ENCODE measurements at regions not wholly inside any gene's neighbourhood (a gene's known extent, or its start where the extent isn't known, plus 50 kb on each side); places are given as distances from the start of the nearest gene placed in this dataset.

GRCh38 chr1:30412241-30413110, 310.9 kb downstream of the MATN1 start:
- ChIA-PET CTCF (no interaction called here), POLR2A (no interaction called here)
- TF ChIP-seq SUZ12 (IDR thresholded peaks at IDR 0.05): no peak
- no peak for TF ChIP-seq SP1 (IDR thresholded peaks at IDR 0.05)
- no peak for TF ChIP-seq LEF1 (IDR thresholded peaks at IDR 0.05; ENCODE audit: borderline replicate concordance)
- TF ChIP-seq CTBP1 (IDR thresholded peaks at IDR 0.05; ENCODE audit: borderline replicate concordance): no peak
- TF ChIP-seq TARDBP (IDR thresholded peaks at IDR 0.05): no peak
- no peak for TF ChIP-seq BHLHE40 (IDR thresholded peaks at IDR 0.05; ENCODE audit: borderline replicate concordance)
- no peak for TF ChIP-seq L3MBTL2 (conservative IDR thresholded peaks at IDR 0.05)
- TF ChIP-seq NFRKB (IDR thresholded peaks at IDR 0.05): no peak
- TF ChIP-seq, protein P1, sequence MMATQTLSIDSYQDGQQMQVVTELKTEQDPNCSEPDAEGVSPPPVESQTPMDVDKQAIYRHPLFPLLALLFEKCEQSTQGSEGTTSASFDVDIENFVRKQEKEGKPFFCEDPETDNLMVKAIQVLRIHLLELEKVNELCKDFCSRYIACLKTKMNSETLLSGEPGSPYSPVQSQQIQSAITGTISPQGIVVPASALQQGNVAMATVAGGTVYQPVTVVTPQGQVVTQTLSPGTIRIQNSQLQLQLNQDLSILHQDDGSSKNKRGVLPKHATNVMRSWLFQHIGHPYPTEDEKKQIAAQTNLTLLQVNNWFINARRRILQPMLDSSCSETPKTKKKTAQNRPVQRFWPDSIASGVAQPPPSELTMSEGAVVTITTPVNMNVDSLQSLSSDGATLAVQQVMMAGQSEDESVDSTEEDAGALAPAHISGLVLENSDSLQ (IDR thresholded peaks at IDR 0.05): no peak
- TF ChIP-seq ELF4 (IDR thresholded peaks at IDR 0.05): no peak
- no peak for TF ChIP-seq FOXK2 (IDR thresholded peaks at IDR 0.05)
- no peak for TF ChIP-seq FOXM1 (IDR thresholded peaks at IDR 0.05; ENCODE audit: borderline replicate concordance)
- DNase-seq (ENCODE audit: extremely low spot score): no peak

GRCh38 chr1:30411206-30411605, 312.2 kb downstream of the MATN1 start:
- TF ChIP-seq SP1 (IDR thresholded peaks at IDR 0.05) (no peak), BHLHE40 (IDR thresholded peaks at IDR 0.05; ENCODE audit: borderline replicate concordance) (no peak), CTBP1 (IDR thresholded peaks at IDR 0.05; ENCODE audit: borderline replicate concordance) (no peak)
- POLR2A ChIA-PET: no interaction called here

GRCh38 chr1:30410153-30410851, 313.1 kb downstream of the MATN1 start:
- ChIA-PET CTCF (no interaction called here), POLR2A (no interaction called here)
- DNase-seq (ENCODE audit: extremely low spot score): no peak
- TF ChIP-seq CTBP1 (IDR thresholded peaks at IDR 0.05; ENCODE audit: borderline replicate concordance) (no peak), SUZ12 (IDR thresholded peaks at IDR 0.05) (no peak), LEF1 (IDR thresholded peaks at IDR 0.05; ENCODE audit: borderline replicate concordance) (no peak), ELF4 (IDR thresholded peaks at IDR 0.05) (no peak), BHLHE40 (IDR thresholded peaks at IDR 0.05; ENCODE audit: borderline replicate concordance) (no peak), FOXM1 (IDR thresholded peaks at IDR 0.05; ENCODE audit: borderline replicate concordance) (no peak)

More at GRCh38 chr1:30411206-30411605, 312.2 kb downstream of the MATN1 start:
- DNase-seq (ENCODE audit: extremely low spot score): no peak
- CTCF ChIA-PET: no interaction called here

DNA sequence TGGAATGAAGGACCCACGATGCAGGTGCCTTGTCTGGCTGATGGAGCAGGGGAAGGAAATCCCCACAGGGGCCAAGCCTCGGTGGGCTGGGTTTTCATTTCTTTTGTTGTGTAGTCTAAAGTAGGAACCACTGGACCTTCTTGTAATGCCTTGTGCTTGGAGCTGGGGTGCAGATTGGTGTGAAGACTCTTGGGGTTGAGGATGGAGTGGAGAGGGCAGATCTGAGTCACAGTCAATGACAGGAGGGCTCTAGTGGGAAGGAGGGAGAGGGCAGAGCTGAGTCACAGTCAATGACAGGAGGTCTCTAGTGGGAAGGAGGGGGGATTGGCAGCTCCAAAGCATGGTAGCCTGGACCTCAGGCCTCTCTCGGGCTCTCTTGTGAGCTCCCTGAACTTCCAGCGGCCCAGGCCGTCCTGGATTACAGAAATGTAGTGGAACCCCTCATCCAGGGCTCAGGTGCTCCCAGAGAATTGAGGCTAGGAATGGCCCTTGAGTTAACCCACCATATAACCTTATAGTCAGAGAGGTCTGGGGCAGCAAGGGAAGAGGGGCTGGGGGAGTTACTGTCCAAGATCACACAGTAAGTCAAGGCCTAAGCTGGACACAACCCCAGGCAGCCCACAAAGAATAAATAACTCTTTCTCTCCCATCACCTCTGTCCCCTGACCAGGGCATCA, 313.8 kb downstream of the MATN1 start:
- ChIA-PET CTCF (interaction anchor here (1.0 kb wide), 1 partner anchor 10 kb away, joined by 6 read pairs; no protein-coding TSS in a partner anchor), POLR2A (no interaction called here)
- DNase-seq (ENCODE audit: extremely low spot score): no peak
- no peak for TF ChIP-seq CTBP1 (IDR thresholded peaks at IDR 0.05; ENCODE audit: borderline replicate concordance)
- TF ChIP-seq ZNF384 (IDR thresholded peaks at IDR 0.05): no peak
- TF ChIP-seq, protein P1 (IDR thresholded peaks at IDR 0.05): no peak
- TF ChIP-seq FOXM1 (IDR thresholded peaks at IDR 0.05; ENCODE audit: borderline replicate concordance): no peak
- TF ChIP-seq L3MBTL2 (conservative IDR thresholded peaks at IDR 0.05): no peak
- TF ChIP-seq ELF4 (IDR thresholded peaks at IDR 0.05): no peak
- TF ChIP-seq SP1 (IDR thresholded peaks at IDR 0.05): no peak
- TF ChIP-seq NFRKB (IDR thresholded peaks at IDR 0.05): no peak
- no peak for TF ChIP-seq FOXA1 (IDR thresholded peaks at IDR 0.05)

DNA sequence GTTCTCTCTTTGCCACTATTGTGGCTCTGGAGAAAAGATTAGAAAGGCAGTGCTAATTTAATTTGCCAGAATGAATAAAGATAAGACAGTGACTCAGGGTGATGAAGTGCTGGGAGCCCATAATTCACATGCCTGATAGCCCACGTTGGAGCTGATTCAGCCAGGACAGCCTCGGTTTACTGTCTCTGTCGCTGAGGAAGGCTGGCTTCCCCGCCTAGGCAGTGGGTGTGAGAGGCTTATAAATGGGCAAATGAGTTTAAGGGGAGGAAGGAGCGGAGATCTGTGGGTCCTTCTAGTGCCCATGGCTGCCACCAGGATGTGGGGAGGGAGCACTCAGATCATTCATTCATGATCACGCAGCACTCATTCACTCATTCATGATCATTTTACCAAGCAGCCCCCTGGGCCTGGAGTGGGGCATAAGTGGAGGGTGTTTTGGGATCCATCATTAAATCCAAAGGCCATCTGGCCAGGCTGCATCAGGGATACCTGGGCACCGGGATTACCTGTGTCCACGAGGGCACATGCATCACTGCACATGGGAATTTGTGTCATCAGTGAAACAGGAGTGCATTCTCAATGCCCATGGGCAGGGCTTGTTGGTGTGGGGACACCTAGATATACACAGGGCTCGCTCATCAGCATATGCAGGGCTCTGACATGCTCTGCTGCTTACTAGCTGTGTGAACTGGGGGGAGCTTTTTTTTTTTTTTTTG, 315.4 kb downstream of the MATN1 start:
- TF ChIP-seq LEF1 (IDR thresholded peaks at IDR 0.05; ENCODE audit: borderline replicate concordance) (no peak), ARNT (IDR thresholded peaks at IDR 0.05) (no peak), SUZ12 (IDR thresholded peaks at IDR 0.05) (no peak)
- ChIA-PET POLR2A (no interaction called here), CTCF (interaction anchor here (0.6 to 1.0 kb wide), 2 partner anchors 11 to 95 kb away, joined by 3 read pairs; no protein-coding TSS in a partner anchor)
- DNase-seq (ENCODE audit: extremely low spot score): no peak

GRCh38 chr1:30406996-30407864, 316.2 kb downstream of the MATN1 start:
- POLR2A ChIA-PET: no interaction called here
- no peak for DNase-seq (ENCODE audit: extremely low spot score)
- CTCF ChIA-PET: interaction anchor here (0.6 kb wide), 1 partner anchor 8 kb away, joined by 3 read pairs; no protein-coding TSS in a partner anchor
- TF ChIP-seq FOXM1 (IDR thresholded peaks at IDR 0.05; ENCODE audit: borderline replicate concordance) (no peak), ARNT (IDR thresholded peaks at IDR 0.05) (no peak), FOXA1 (IDR thresholded peaks at IDR 0.05) (no peak), CTBP1 (IDR thresholded peaks at IDR 0.05; ENCODE audit: borderline replicate concordance) (no peak), SUZ12 (IDR thresholded peaks at IDR 0.05) (no peak), FOXK2 (IDR thresholded peaks at IDR 0.05) (no peak)
